ENCODE measurements at regions not wholly inside any gene's neighbourhood (a gene's known extent, or its start where the extent isn't known, plus 50 kb on each side); places are given as distances from the start of the nearest gene placed in this dataset.
"Not testable (repeated sequence)": the region's sequence is repeated elsewhere in the genome, so short reads cannot be mapped to it uniquely, and the experiment has no call there.

DNA sequence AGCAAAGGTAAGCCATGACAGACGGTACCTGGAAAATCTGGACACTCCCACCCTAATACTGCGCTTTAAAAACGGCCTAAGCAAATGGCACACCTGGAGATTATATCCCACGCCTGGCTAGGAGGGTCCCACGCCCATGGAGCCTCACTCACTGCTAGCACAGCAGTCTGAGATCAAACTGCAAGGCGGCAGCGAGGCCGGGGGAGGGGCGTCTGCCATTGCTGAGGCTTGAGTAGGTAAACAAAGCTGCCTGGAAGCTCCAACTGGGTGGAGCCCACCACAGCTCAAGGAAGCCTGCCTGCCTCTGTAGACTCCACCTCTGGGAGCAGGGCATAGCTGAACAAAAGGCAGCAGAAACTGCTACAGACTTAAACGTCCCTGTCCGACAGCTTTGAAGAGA lies 180.5 kb upstream of the PTGFR start:
- H3K27ac ChIP-seq (ENCODE audit: insufficient read depth in 1 of 2, low read depth in 1 of 2, low read length in 2 of 2, poor library complexity in 1 of 2, severe bottlenecking in 2 of 2); H3K9me3 ChIP-seq (ENCODE audit: control extremely low read depth in 1 of 5, control insufficient read depth in 4 of 5, insufficient read depth in 2 of 5, low read depth in 1 of 5, low read length in 4 of 5); H3K36me3 ChIP-seq (ENCODE audit: control insufficient read depth in 4 of 4, insufficient read depth in 4 of 4, low read length in 3 of 4); POLR2A ChIA-PET; H3K27me3 ChIP-seq (replicated peaks in 2 of 5; ENCODE audit: control insufficient read depth in 4 of 5, insufficient read depth in 5 of 5, low read length in 4 of 5); DNase-seq; H3K4me1 ChIP-seq (ENCODE audit: control extremely low read depth in 1 of 4, control insufficient read depth in 4 of 4, insufficient read depth in 4 of 4, low read length in 3 of 4); H3K4me3 ChIP-seq (ENCODE audit: control insufficient read depth in 1 of 7, extremely low read depth in 1 of 7, insufficient read depth in 4 of 7, low read depth in 2 of 7, low read length in 6 of 7): not testable (repeated sequence)
- 95% methylated on average over 7 of the region's 11 CpGs for WGBS (ENCODE audit: insufficient coverage)
- CTCF ChIA-PET = interaction anchor here (1.3 kb wide), 1 partner anchor 24 kb away, joined by 4 read pairs; no protein-coding TSS in a partner anchor

DNA sequence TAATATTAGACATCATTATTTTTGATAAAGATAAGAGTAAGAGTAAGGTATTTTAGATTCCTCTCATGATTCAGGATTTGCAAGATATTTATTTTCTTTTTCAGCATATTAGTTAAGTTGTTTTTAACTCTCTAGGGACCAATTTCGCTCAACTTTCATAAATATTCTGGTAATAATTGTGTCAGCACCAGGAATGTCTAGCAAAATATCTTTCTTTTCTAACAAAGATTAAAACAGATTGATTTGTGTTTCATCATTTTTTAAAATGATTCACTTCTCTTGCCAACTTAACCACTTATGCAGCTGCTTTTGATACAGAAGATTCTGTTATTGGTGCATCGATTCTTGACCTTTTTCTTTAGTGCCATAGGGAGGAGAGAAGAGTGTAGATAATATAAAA lies 172.8 kb upstream of the PTGFR start:
- Histone ChIP-seq H3K4me1 (ENCODE audit: control extremely low read depth in 1 of 4, control insufficient read depth in 4 of 4, insufficient read depth in 4 of 4, low read length in 3 of 4) (no peaks in the 10 kb centered on the region), H3K36me3 (ENCODE audit: control insufficient read depth in 4 of 4, insufficient read depth in 4 of 4, low read length in 3 of 4) (no peaks in the 10 kb centered on the region), H3K27ac (ENCODE audit: insufficient read depth in 1 of 2, low read depth in 1 of 2, low read length in 2 of 2, poor library complexity in 1 of 2, severe bottlenecking in 2 of 2) (no peak overlapping the region), H3K27me3 (replicated peaks in 2 of 5; ENCODE audit: control insufficient read depth in 4 of 5, insufficient read depth in 5 of 5, low read length in 4 of 5) (no peaks in the 10 kb centered on the region), H3K4me3 (ENCODE audit: control insufficient read depth in 1 of 7, extremely low read depth in 1 of 7, insufficient read depth in 4 of 7, low read depth in 2 of 7, low read length in 6 of 7) (no peak overlapping the region), H3K9me3 (ENCODE audit: control extremely low read depth in 1 of 5, control insufficient read depth in 4 of 5, insufficient read depth in 2 of 5, low read depth in 1 of 5, low read length in 4 of 5) (no peaks in the 10 kb centered on the region)
- no peak for DNase-seq
- ChIA-PET CTCF (no interaction called here), POLR2A (no interaction called here)
- WGBS (ENCODE audit: insufficient coverage) = no CpG with 5 or more reads among the region's 2 CpGs

DNA sequence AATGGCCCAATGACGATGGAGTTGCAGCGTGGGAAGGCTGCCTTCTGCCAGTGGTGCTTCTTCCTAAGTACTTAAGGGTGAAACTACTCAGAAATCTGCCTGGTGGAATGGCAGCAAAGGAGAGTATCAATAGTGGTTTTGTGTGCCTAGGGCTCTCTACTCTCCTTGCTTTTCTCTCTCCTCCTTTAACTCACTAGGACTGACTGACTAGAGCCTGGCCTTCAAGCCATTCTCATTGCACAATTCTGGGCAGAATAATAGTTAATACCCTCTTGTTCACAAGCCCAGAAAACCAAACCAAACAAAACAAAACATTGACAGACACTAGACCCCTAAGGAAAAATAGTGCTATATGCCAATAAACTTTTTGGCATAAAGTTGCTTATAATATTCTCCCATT lies 171.2 kb upstream of the PTGFR start:
- Histone ChIP-seq H3K4me3 (ENCODE audit: control insufficient read depth in 1 of 7, extremely low read depth in 1 of 7, insufficient read depth in 4 of 7, low read depth in 2 of 7, low read length in 6 of 7) (no peak overlapping the region), H3K27me3 (replicated peaks in 2 of 5; ENCODE audit: control insufficient read depth in 4 of 5, insufficient read depth in 5 of 5, low read length in 4 of 5) (no peaks in the 10 kb centered on the region), H3K9me3 (ENCODE audit: control extremely low read depth in 1 of 5, control insufficient read depth in 4 of 5, insufficient read depth in 2 of 5, low read depth in 1 of 5, low read length in 4 of 5) (no peaks in the 10 kb centered on the region), H3K36me3 (ENCODE audit: control insufficient read depth in 4 of 4, insufficient read depth in 4 of 4, low read length in 3 of 4) (no peaks in the 10 kb centered on the region), H3K27ac (ENCODE audit: insufficient read depth in 1 of 2, low read depth in 1 of 2, low read length in 2 of 2, poor library complexity in 1 of 2, severe bottlenecking in 2 of 2) (no peak overlapping the region), H3K4me1 (ENCODE audit: control extremely low read depth in 1 of 4, control insufficient read depth in 4 of 4, insufficient read depth in 4 of 4, low read length in 3 of 4) (no peaks in the 10 kb centered on the region)
- WGBS (ENCODE audit: insufficient coverage) = 43% methylated on average over 2 of the region's 2 CpGs
- CTCF ChIA-PET = no interaction called here
- POLR2A ChIA-PET = no interaction called here
- no peak for DNase-seq

DNA sequence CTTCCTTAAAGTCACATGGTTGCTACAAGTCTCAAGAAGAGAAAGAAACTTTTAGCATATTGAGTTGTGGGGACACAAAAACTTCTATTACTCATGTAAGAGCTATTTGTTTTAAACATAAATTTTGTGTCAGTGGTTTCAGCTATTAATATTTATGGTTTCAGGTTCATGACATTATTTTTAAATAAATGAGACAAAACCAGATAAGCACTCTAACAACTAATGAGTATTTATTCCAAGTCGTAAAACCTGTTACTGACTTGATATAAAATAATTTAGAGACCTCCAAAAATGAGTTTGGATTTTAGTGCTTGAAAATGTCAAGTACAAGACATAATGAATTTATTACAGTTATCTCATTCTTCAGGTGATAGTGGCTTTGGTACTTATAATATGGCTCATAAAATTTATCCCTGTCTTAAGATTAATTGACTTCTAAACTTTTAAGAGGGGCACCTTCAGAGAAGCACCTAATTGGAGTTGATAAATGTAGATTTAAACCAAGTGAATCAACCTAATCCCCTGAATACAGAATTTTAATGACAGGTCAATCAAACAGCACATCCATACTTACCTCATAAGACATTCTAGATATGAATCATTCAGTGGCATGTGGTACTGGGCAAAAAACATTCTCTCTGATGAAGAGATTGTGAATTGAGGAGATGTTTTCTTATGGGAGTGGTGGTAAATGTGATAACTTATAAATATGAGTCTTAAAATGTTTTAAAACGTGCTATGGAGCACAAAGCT lies 167.7 kb upstream of the PTGFR start:
- Histone ChIP-seq H3K4me3 (ENCODE audit: control insufficient read depth in 1 of 7, extremely low read depth in 1 of 7, insufficient read depth in 4 of 7, low read depth in 2 of 7, low read length in 6 of 7) (no peak overlapping the region), H3K27ac (ENCODE audit: insufficient read depth in 1 of 2, low read depth in 1 of 2, low read length in 2 of 2, poor library complexity in 1 of 2, severe bottlenecking in 2 of 2) (no peak overlapping the region), H3K36me3 (ENCODE audit: control insufficient read depth in 4 of 4, insufficient read depth in 4 of 4, low read length in 3 of 4) (no peaks in the 10 kb centered on the region), H3K4me1 (ENCODE audit: control extremely low read depth in 1 of 4, control insufficient read depth in 4 of 4, insufficient read depth in 4 of 4, low read length in 3 of 4) (no peaks in the 10 kb centered on the region), H3K9me3 (ENCODE audit: control extremely low read depth in 1 of 5, control insufficient read depth in 4 of 5, insufficient read depth in 2 of 5, low read depth in 1 of 5, low read length in 4 of 5) (no peaks in the 10 kb centered on the region), H3K27me3 (replicated peaks in 2 of 5; ENCODE audit: control insufficient read depth in 4 of 5, insufficient read depth in 5 of 5, low read length in 4 of 5) (peaks cover 0 to 5% (median 0%) of the 10 kb centered on the region in 5 experiments)
- CTCF ChIA-PET = interaction anchor here (0.7 kb wide), 1 partner anchor 11 kb away, joined by 3 read pairs; no protein-coding TSS in a partner anchor
- no CpG with 5 or more reads among the region's 2 CpGs for WGBS (ENCODE audit: insufficient coverage)
- POLR2A ChIA-PET = no interaction called here
- no peak for DNase-seq

GRCh38 chr1:78325293-78325692 lies 165.5 kb upstream of the PTGFR start:
- H3K9me3 ChIP-seq (ENCODE audit: control extremely low read depth in 1 of 5, control insufficient read depth in 4 of 5, insufficient read depth in 2 of 5, low read depth in 1 of 5, low read length in 4 of 5) = no peaks in the 10 kb centered on the region
- H3K27me3 ChIP-seq (replicated peaks in 2 of 5; ENCODE audit: control insufficient read depth in 4 of 5, insufficient read depth in 5 of 5, low read length in 4 of 5) = peaks cover 0 to 5% (median 0%) of the 10 kb centered on the region in 5 experiments
- ChIA-PET POLR2A (no interaction called here), CTCF (interaction anchor here (1.6 kb wide), 1 partner anchor 9 kb away, joined by 6 read pairs; no protein-coding TSS in a partner anchor)
- no peaks in the 10 kb centered on the region for H3K36me3 ChIP-seq (ENCODE audit: control insufficient read depth in 4 of 4, insufficient read depth in 4 of 4, low read length in 3 of 4)
- H3K27ac ChIP-seq (ENCODE audit: insufficient read depth in 1 of 2, low read depth in 1 of 2, low read length in 2 of 2, poor library complexity in 1 of 2, severe bottlenecking in 2 of 2) = no peak overlapping the region
- WGBS (ENCODE audit: insufficient coverage) = 80% methylated on average over 1 of the region's 3 CpGs
- DNase-seq = no peak
- H3K4me3 ChIP-seq (ENCODE audit: control insufficient read depth in 1 of 7, extremely low read depth in 1 of 7, insufficient read depth in 4 of 7, low read depth in 2 of 7, low read length in 6 of 7) = no peak overlapping the region
- H3K4me1 ChIP-seq (ENCODE audit: control extremely low read depth in 1 of 4, control insufficient read depth in 4 of 4, insufficient read depth in 4 of 4, low read length in 3 of 4) = no peaks in the 10 kb centered on the region

DNA sequence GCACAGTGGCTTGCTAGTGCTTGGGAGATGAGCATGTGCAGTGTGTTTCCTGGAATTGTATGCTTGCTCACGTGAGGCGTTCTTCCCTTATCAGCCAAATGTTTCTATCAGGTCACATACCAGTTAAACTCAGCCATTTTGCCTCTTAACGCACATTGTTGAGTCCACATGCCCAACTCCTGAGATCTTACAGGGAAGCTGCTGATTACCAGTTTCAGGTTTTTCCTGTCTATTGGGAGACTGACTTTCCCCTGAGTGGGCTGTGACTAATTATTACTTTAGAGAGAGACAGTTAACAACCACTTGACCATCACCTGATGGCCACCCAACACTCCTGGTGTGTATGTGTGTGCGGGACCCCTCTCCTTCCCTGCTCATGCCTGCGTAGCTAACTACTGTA lies 161.3 kb upstream of the PTGFR start:
- POLR2A ChIA-PET = no interaction called here
- H3K27ac ChIP-seq (ENCODE audit: insufficient read depth in 1 of 2, low read depth in 1 of 2, low read length in 2 of 2, poor library complexity in 1 of 2, severe bottlenecking in 2 of 2) = no peak overlapping the region
- no peak for DNase-seq
- H3K9me3 ChIP-seq (ENCODE audit: control extremely low read depth in 1 of 5, control insufficient read depth in 4 of 5, insufficient read depth in 2 of 5, low read depth in 1 of 5, low read length in 4 of 5) = no peaks in the 10 kb centered on the region
- no peaks in the 10 kb centered on the region for H3K4me1 ChIP-seq (ENCODE audit: control extremely low read depth in 1 of 4, control insufficient read depth in 4 of 4, insufficient read depth in 4 of 4, low read length in 3 of 4)
- no peaks in the 10 kb centered on the region for H3K36me3 ChIP-seq (ENCODE audit: control insufficient read depth in 4 of 4, insufficient read depth in 4 of 4, low read length in 3 of 4)
- CTCF ChIA-PET = no interaction called here
- no peak overlapping the region for H3K4me3 ChIP-seq (ENCODE audit: control insufficient read depth in 1 of 7, extremely low read depth in 1 of 7, insufficient read depth in 4 of 7, low read depth in 2 of 7, low read length in 6 of 7)
- peaks cover 0 to 5% (median 0%) of the 10 kb centered on the region in 5 experiments for H3K27me3 ChIP-seq (replicated peaks in 2 of 5; ENCODE audit: control insufficient read depth in 4 of 5, insufficient read depth in 5 of 5, low read length in 4 of 5)
- 89% methylated on average over 3 of the region's 5 CpGs for WGBS (ENCODE audit: insufficient coverage)

DNA sequence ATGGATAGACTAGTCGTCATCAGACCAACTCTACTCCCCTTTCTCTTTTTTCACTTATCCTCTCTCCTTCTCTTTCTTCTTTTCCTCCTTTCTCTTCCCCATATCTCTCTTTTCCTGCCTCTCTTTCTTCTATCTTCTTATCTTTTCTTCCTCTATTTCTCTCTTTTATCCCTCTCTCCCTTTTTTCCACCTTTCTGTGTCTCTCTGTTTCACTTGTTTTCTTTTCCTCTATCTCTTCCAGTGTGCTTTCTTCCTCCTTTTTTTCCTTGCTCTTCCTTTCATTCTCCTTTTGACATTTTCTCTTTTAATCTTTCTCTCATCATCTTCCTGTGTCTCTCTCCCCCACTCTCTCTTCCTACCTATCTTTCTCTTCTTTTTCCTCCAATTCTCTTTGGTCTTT lies 159.0 kb upstream of the PTGFR start:
- 86% methylated on average over 1 of the region's 1 CpG for WGBS (ENCODE audit: insufficient coverage)
- no peak for DNase-seq
- CTCF ChIA-PET = no interaction called here
- H3K27ac ChIP-seq (ENCODE audit: insufficient read depth in 1 of 2, low read depth in 1 of 2, low read length in 2 of 2, poor library complexity in 1 of 2, severe bottlenecking in 2 of 2) = no peak overlapping the region
- no peaks in the 10 kb centered on the region for H3K9me3 ChIP-seq (ENCODE audit: control extremely low read depth in 1 of 5, control insufficient read depth in 4 of 5, insufficient read depth in 2 of 5, low read depth in 1 of 5, low read length in 4 of 5)
- POLR2A ChIA-PET = no interaction called here
- no peaks in the 10 kb centered on the region for H3K27me3 ChIP-seq (replicated peaks in 2 of 5; ENCODE audit: control insufficient read depth in 4 of 5, insufficient read depth in 5 of 5, low read length in 4 of 5)
- no peak overlapping the region for H3K4me3 ChIP-seq (ENCODE audit: control insufficient read depth in 1 of 7, extremely low read depth in 1 of 7, insufficient read depth in 4 of 7, low read depth in 2 of 7, low read length in 6 of 7)
- H3K36me3 ChIP-seq (ENCODE audit: control insufficient read depth in 4 of 4, insufficient read depth in 4 of 4, low read length in 3 of 4) = no peaks in the 10 kb centered on the region
- H3K4me1 ChIP-seq (ENCODE audit: control extremely low read depth in 1 of 4, control insufficient read depth in 4 of 4, insufficient read depth in 4 of 4, low read length in 3 of 4) = no peaks in the 10 kb centered on the region
